Neuronal stem cell (in vitro differentiated cells): ENCODE measurements at regions not wholly inside any gene's neighbourhood (a gene's known extent, or its start where the extent isn't known, plus 50 kb on each side); places are given as distances from the start of the nearest gene placed in this dataset.

Experiments
- DNase-seq: peaks from one replicate; pipeline ENCODE4 v3.0.0-alpha.2; 2013; ENCODE audit warnings: low spot score
- H2AFZ ChIP-seq: one replicate; pipeline ENCODE4 v1.6.1; 2013; ENCODE audit warnings: mild to moderate bottlenecking, low read length, inconsistent platforms
- H2AK5ac ChIP-seq: 2 replicates; pipeline ENCODE4 v1.6.1; 2013; ENCODE audit warnings: low read depth, mild to moderate bottlenecking, inconsistent platforms, low read length, moderate library complexity, mixed read lengths
- H2BK120ac ChIP-seq: 2 replicates; pipeline ENCODE4 v1.6.1; 2013; ENCODE audit warnings: low read depth, mild to moderate bottlenecking, inconsistent platforms, low read length, moderate library complexity, mixed read lengths
- H2BK12ac ChIP-seq: one replicate; pipeline ENCODE4 v1.6.1; 2013; ENCODE audit warnings: low read length, inconsistent platforms
- H2BK15ac ChIP-seq: 2 replicates; pipeline ENCODE4 v1.6.1; 2013; ENCODE audit warnings: mild to moderate bottlenecking, low read length, inconsistent platforms, mixed read lengths
- H2BK5ac ChIP-seq: one replicate; pipeline ENCODE4 v1.6.1; 2013; ENCODE audit warnings: inconsistent platforms, mild to moderate bottlenecking, low read length, moderate library complexity
- H3K14ac ChIP-seq: one replicate; pipeline ENCODE4 v1.6.1; 2013; ENCODE audit warnings: low read length, inconsistent platforms
- H3K18ac ChIP-seq: 2 replicates; pipeline ENCODE4 v1.6.1; 2013; ENCODE audit warnings: low read length, inconsistent platforms
- H3K23ac ChIP-seq: 2 replicates; pipeline ENCODE4 v1.6.1; 2013; ENCODE audit warnings: low read depth, mild to moderate bottlenecking, mixed read lengths, low read length, inconsistent platforms; ENCODE audit not compliant: poor library complexity
- H3K27ac ChIP-seq: replicated peaks from 3 replicates; pipeline ENCODE4 v1.5.1; 2013; ENCODE audit warnings: low read length, inconsistent platforms
- H3K27me3 ChIP-seq, 3 experiments: 2 replicates each; pipeline ENCODE4 v1.6.1; 2013; ENCODE audit warnings: low read length in 3 of 3, mild to moderate bottlenecking in 2 of 3, inconsistent platforms in 1 of 3, low read depth in 1 of 3, mixed read lengths in 1 of 3, moderate library complexity in 1 of 3; ENCODE audit not compliant: control insufficient read depth in 3 of 3, insufficient read depth in 3 of 3
- H3K36me3 ChIP-seq, 2 donors: replicated peaks in 1 of 2; 2 replicates each; pipeline ENCODE4 v1.6.1; 2013; ENCODE audit warnings: low read length in 2 of 2; ENCODE audit not compliant: control insufficient read depth in 2 of 2, insufficient read depth in 2 of 2
- H3K4ac ChIP-seq: 2 replicates; pipeline ENCODE4 v1.6.1; 2013; ENCODE audit warnings: inconsistent platforms, mild to moderate bottlenecking, low read length, moderate library complexity
- H3K4me1 ChIP-seq, 2 donors: 1 replicate in 1 of 2; 2 replicates in 1 of 2; pipeline ENCODE4 v1.6.1; 2013; ENCODE audit warnings: low read length in 2 of 2, low read depth in 1 of 2; ENCODE audit not compliant: control insufficient read depth in 2 of 2, insufficient read depth in 1 of 2
- H3K4me2 ChIP-seq: one replicate; pipeline ENCODE4 v1.6.1; 2013; ENCODE audit warnings: mild to moderate bottlenecking, low read length, inconsistent platforms; ENCODE audit not compliant: insufficient read depth, poor library complexity, severe bottlenecking
- H3K4me3 ChIP-seq, 2 donors: 2 replicates each; pipeline ENCODE4 v1.5.1; 2013; ENCODE audit warnings: low read length in 2 of 2, mild to moderate bottlenecking in 2 of 2, inconsistent platforms in 1 of 2, moderate library complexity in 1 of 2
- H3K79me1 ChIP-seq: one replicate; pipeline ENCODE4 v1.6.1; 2013; ENCODE audit warnings: low read depth, mild to moderate bottlenecking, inconsistent platforms, low read length, moderate library complexity
- H3K9ac ChIP-seq: one replicate; pipeline ENCODE4 v1.6.1; 2013; ENCODE audit warnings: mild to moderate bottlenecking, low read depth, low read length, inconsistent platforms; ENCODE audit not compliant: poor library complexity
- H3K9me3 ChIP-seq, 2 donors: replicated peaks in 1 of 2; 2 replicates each; pipeline versions ENCODE3 to v1.6.1; 2013; ENCODE audit warnings: low read length in 2 of 2, mild to moderate bottlenecking in 2 of 2, inconsistent platforms in 1 of 2, low read depth in 1 of 2, mixed read lengths in 1 of 2, moderate library complexity in 1 of 2; ENCODE audit not compliant: control insufficient read depth in 2 of 2, insufficient read depth in 1 of 2
- H4K8ac ChIP-seq: one replicate; pipeline ENCODE4 v1.6.1; 2013; ENCODE audit warnings: low read depth, mild to moderate bottlenecking, inconsistent platforms, low read length, moderate library complexity
- H4K91ac ChIP-seq: one replicate; pipeline ENCODE4 v1.6.1; 2013; ENCODE audit warnings: low read length, low read depth, mild to moderate bottlenecking, inconsistent platforms; ENCODE audit not compliant: poor library complexity
- WGBS, 2 donors: extraction: QIAGEN DNeasy Blood & Tissue Kit; methylation state at CpG; one replicate each; pipeline ENCODE4 v1.1.7; 2013; ENCODE audit warnings: missing lambda C conversion rate in 2 of 2, mixed read lengths in 1 of 2; ENCODE audit not compliant: insufficient read length in 2 of 2, insufficient replicate concordance in 1 of 2; ENCODE audit errors: extremely low coverage in 2 of 2; 5-methylcytosine and 5-hydroxymethylcytosine counted together

GRCh38 chr2:234764372-234764771 lies 187.4 kb upstream of the SH3BP4 start:
- H2BK15ac ChIP-seq, result no peak overlapping the region
- H2BK120ac ChIP-seq, result no peak overlapping the region
- no peaks in the 10 kb centered on the region for H3K27me3 ChIP-seq
- no peaks in the 10 kb centered on the region for H3K4me1 ChIP-seq
- no peak overlapping the region for H2BK12ac ChIP-seq
- no peaks in the 10 kb centered on the region for H3K79me1 ChIP-seq
- H4K91ac ChIP-seq, result no peak overlapping the region
- H3K4me2 ChIP-seq, result no peak overlapping the region
- no peak overlapping the region for H3K9ac ChIP-seq
- peaks cover 2 to 13% of the 10 kb centered on the region in 2 donors for H3K9me3 ChIP-seq
- no peak overlapping the region for H3K23ac ChIP-seq
- H2BK5ac ChIP-seq, result no peak overlapping the region
- no peak overlapping the region for H3K27ac ChIP-seq
- DNase-seq, result no peak
- H2AK5ac ChIP-seq, result no peak overlapping the region
- no peak overlapping the region for H4K8ac ChIP-seq
- no peak overlapping the region for H3K4me3 ChIP-seq
- no CpG with 5 or more reads among the region's 3 CpGs for WGBS, 2 donors
- H3K4ac ChIP-seq, result no peak overlapping the region
- no peak overlapping the region for H3K14ac ChIP-seq
- H3K36me3 ChIP-seq, result no peaks in the 10 kb centered on the region
- H2AFZ ChIP-seq, result no peak overlapping the region
- no peak overlapping the region for H3K18ac ChIP-seq

DNA sequence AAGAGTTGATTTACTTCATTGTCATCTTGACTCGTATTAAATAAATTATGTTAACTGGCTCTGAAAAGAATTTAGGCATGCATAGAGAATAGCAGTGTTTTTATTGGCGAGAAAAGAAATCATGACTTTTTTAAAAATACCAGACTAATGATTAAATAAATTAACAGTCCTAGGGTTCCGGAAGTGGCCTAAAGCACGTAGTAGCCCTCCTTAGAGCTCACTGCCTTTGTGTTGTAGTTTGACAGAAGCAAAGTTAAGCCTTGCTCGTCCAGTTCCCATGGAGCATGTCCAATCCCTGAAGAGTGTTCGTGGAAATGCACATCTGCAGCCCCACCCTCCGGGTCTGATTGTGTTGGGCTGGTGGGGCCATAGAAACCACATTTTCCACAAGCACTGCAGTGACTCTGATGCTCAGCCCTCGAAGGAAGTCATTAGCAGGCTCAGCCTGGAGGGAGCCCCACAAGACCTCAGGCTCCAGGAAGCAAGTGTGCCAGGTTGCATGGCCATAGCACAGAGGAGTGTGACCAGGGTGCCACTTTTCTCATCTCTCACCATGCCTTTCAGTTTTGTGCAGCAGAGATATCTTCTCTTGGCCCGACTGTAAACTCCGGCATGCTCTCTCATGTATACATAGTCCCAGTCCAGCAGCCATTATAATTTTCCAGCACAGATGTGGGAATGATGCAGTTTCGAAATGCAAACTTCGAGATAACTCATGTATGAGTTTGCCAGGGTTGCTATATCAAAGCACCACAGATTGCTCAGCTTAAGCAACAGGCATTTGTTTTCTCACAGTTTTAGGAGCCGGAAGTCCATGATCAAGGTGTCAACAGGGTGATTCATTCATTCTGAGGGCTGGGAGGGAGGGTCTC lies 188.6 kb upstream of the SH3BP4 start:
- Histone ChIP-seq H3K18ac (peak overlapping the region; percentile 27), H2AFZ (peak overlapping the region; percentile 26), H2BK120ac (no peak overlapping the region), H3K79me1 (no peaks in the 10 kb centered on the region), H3K4me3 (no peak overlapping the region), H4K91ac (no peak overlapping the region), H2BK12ac (no peak overlapping the region), H3K14ac (no peak overlapping the region), H2BK5ac (no peak overlapping the region), H3K4me1 (no peaks in the 10 kb centered on the region), H3K4ac (no peak overlapping the region), H2AK5ac (no peak overlapping the region), H3K23ac (no peak overlapping the region), H3K9ac (no peak overlapping the region), H2BK15ac (no peak overlapping the region), H4K8ac (no peak overlapping the region), H3K4me2 (no peak overlapping the region), H3K36me3 (no peaks in the 10 kb centered on the region), H3K27ac (no peak overlapping the region), H3K9me3 (peaks cover 2 to 13% of the 10 kb centered on the region in 2 donors), H3K27me3 (no peaks in the 10 kb centered on the region)
- no CpG with 5 or more reads among the region's 13 CpGs for WGBS, 2 donors
- no peak for DNase-seq

DNA sequence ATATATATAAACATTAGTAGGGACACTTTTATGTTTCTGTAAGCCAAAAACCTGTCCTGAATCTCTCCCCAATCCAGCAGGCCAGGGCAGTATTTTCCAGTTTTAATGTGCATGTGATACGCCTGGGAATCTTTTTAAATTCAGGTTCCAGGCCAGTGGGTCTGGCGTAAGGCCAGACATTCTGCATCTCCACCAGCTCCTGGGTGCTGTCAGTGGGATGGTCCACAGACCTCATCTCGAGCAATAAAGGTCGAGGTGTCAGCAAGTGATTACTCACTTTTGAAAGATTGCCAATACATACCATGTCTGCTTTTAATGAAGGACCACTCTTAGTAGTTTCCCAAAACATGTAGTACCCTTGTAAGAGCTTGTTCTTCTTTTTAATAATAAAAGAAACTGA lies 189.9 kb upstream of the SH3BP4 start:
- H3K27ac ChIP-seq, result no peak overlapping the region
- no peak overlapping the region for H3K14ac ChIP-seq
- H2AK5ac ChIP-seq, result no peak overlapping the region
- H2BK12ac ChIP-seq, result no peak overlapping the region
- no peak overlapping the region for H2BK15ac ChIP-seq
- H3K4me2 ChIP-seq, result no peak overlapping the region
- H3K9ac ChIP-seq, result no peak overlapping the region
- peaks cover 0 to 2% (median 0%) of the 10 kb centered on the region in 3 experiments for H3K27me3 ChIP-seq
- H4K8ac ChIP-seq, result no peak overlapping the region
- H3K23ac ChIP-seq, result no peak overlapping the region
- no peak for DNase-seq
- WGBS, 2 donors, result no CpG with 5 or more reads among the region's 4 CpGs
- no peak overlapping the region for H3K18ac ChIP-seq
- H2BK5ac ChIP-seq, result no peak overlapping the region
- no peak overlapping the region for H3K4me3 ChIP-seq
- peaks cover 4 to 13% of the 10 kb centered on the region in 2 donors for H3K9me3 ChIP-seq
- H4K91ac ChIP-seq, result no peak overlapping the region
- no peaks in the 10 kb centered on the region for H3K79me1 ChIP-seq
- H2BK120ac ChIP-seq, result no peak overlapping the region
- no peaks in the 10 kb centered on the region for H3K4me1 ChIP-seq
- no peaks in the 10 kb centered on the region for H3K36me3 ChIP-seq
- no peak overlapping the region for H2AFZ ChIP-seq
- no peak overlapping the region for H3K4ac ChIP-seq

- no peak overlapping the region for H2BK120ac ChIP-seq
- no peak overlapping the region for H2AK5ac ChIP-seq
- H3K18ac ChIP-seq, result peak overlapping the region; percentile 23
- no peak overlapping the region for H3K4ac ChIP-seq
- no peak overlapping the region for H3K14ac ChIP-seq
- no peaks in the 10 kb centered on the region for H3K79me1 ChIP-seq
- WGBS, 2 donors, result no CpG with 5 or more reads among the region's 8 CpGs
- H3K27me3 ChIP-seq, result peaks cover 0 to 2% (median 0%) of the 10 kb centered on the region in 3 experiments
- H3K36me3 ChIP-seq, result no peaks in the 10 kb centered on the region
- no peak overlapping the region for H3K4me2 ChIP-seq
- no peak overlapping the region for H4K8ac ChIP-seq
- no peak for DNase-seq
- peaks cover 4 to 7% of the 10 kb centered on the region in 2 donors for H3K9me3 ChIP-seq
- no peak overlapping the region for H3K9ac ChIP-seq
- no peak overlapping the region for H2BK5ac ChIP-seq
- H4K91ac ChIP-seq, result no peak overlapping the region
- no peak overlapping the region for H3K4me3 ChIP-seq
- no peak overlapping the region for H3K23ac ChIP-seq
- H2BK12ac ChIP-seq, result no peak overlapping the region
- H2BK15ac ChIP-seq, result no peak overlapping the region
- H3K27ac ChIP-seq, result no peak overlapping the region
- peaks cover 0 to 2% of the 10 kb centered on the region in 2 donors for H3K4me1 ChIP-seq
- no peak overlapping the region for H2AFZ ChIP-seq
Observed at GRCh38 chr2:234754126-234754525, 197.7 kb upstream of the SH3BP4 start.
